Heart left ventricle (tissue), 13 donors: ENCODE measurements at regions not wholly inside any gene's neighbourhood (a gene's known extent, or its start where the extent isn't known, plus 50 kb on each side); places are given as distances from the start of the nearest gene placed in this dataset.

Source experiments
- CTCF ChIP-seq, 12 donors: fragments of 200-600 bp; sonication (generic) in 4 of 12; IDR thresholded peaks; one replicate each; pipeline versions ENCODE4 v1.5.0 to v1.8.0; 2018 to 2022; ENCODE audit warnings: antibody characterized with exemption in 12 of 12, mild to moderate bottlenecking in 5 of 12
- POLR2A ChIP-seq, 2 donors: fragments of 450-650 bp; IDR thresholded peaks; one replicate each; pipeline ENCODE4 v1.6.1; 2017; ENCODE audit warnings: antibody characterized with exemption in 2 of 2, mild to moderate bottlenecking in 2 of 2, moderate library complexity in 2 of 2
- donor health status: ischemic (EF 13 %, LVEDD 7.1; RV severe dilation, severe dysfunction).
- donor health status: DM: no; HTN: yes; CAD: no.
- donor health status: DM: no; HTN: no; CAD: no.
- donor health status: ischemic (EF 25% LVEDD 6.9; RV normal size, moderate dysfunction).
- donor health status: ischemic (EF 25% LVEDD 5.7; RV mildly dilated, moderate dysfunction).
- donor health status: ischemic (EF 35%, LVEDD 5.7; RV mildly dilated, moderate dysfunction).
- donor health status: nonischemic (EF 11% LVEDD 7.7; RV severe dilation, severe dysfunction).
- donor health status: DM: yes; HTN: yes; CAD: no.
- donor health status: PGD.
- donor health status: ischemic (EF 29% LVEDD 5.4; RV normal size, mild dysfunction).
- donor health status: nonischemic (EF 23%, LVEDD 6.1; RV moderate dilation, normal function).

GRCh38 chr18:64474255-64474654, 325.4 kb upstream of the LINC00305 start:
- no peak for TF ChIP-seq CTCF (IDR thresholded peaks at IDR 0.05)
- no peak for TF ChIP-seq POLR2A (IDR thresholded peaks at IDR 0.05)
